IMR-90 (cell line): ENCODE measurements at regions not wholly inside any gene's neighbourhood (a gene's known extent, or its start where the extent isn't known, plus 50 kb on each side); places are given as distances from the start of the nearest gene placed in this dataset.

Experiments used
- ATAC-seq: fragments of 200-7000 bp; cut with Tn5 transposase; 2 replicates; pipeline ENCODE4 v1.9.1; 2020; ENCODE audit warnings: low read depth, mild to moderate bottlenecking, moderate library complexity
- BruUV-seq: library from RNA; stranded (reverse); fragments of 400-500 nt; replicated peaks from 2 replicates; lab custom pipeline; 2021; lab: Mats Ljungman, UMichigan
- CTCF ChIA-PET: fragments of 300-600 bp; formaldehyde crosslinking; extraction: SDS; loops from one replicate; lab custom pipeline; 2021; ENCODE audit warnings: antibody characterized with exemption; lab: Yijun Ruan, JAX
- POLR2A ChIA-PET: fragments of 300-600 bp; sonication (Branson Sonifier 250); formaldehyde crosslinking; loops from one replicate; lab custom pipeline; 2022; ENCODE audit warnings: antibody characterized with exemption; ENCODE audit not compliant: unreplicated experiment; lab: Charles Lee
- DNase-seq: peaks from one replicate; pipeline ENCODE4 v3.0.0; 2013
- H2AFZ ChIP-seq: replicated peaks from 2 replicates; pipeline ENCODE3; 2013; ENCODE audit warnings: low read length, mild to moderate bottlenecking; ENCODE audit not compliant: poor library complexity
- H2AK5ac ChIP-seq: 2 replicates; pipeline ENCODE4 v1.6.1; 2013; ENCODE audit warnings: low read depth, low read length, inconsistent platforms
- H2AK9ac ChIP-seq: replicated peaks from 2 replicates; pipeline ENCODE3; 2013; ENCODE audit warnings: mild to moderate bottlenecking, low read depth, low read length, moderate library complexity; ENCODE audit not compliant: poor library complexity
- H2BK120ac ChIP-seq: 2 replicates; pipeline ENCODE4 v1.6.1; 2013; ENCODE audit warnings: low read depth, low read length, inconsistent platforms
- H2BK15ac ChIP-seq: 3 replicates; pipeline ENCODE4 v1.6.1; 2013; ENCODE audit warnings: low read depth, low read length, inconsistent platforms
- H2BK20ac ChIP-seq: 2 replicates; pipeline ENCODE4 v1.6.1; 2013; ENCODE audit warnings: low read depth, mild to moderate bottlenecking, inconsistent platforms, low read length, moderate library complexity
- H2BK5ac ChIP-seq: 2 replicates; pipeline ENCODE4 v1.6.1; 2013; ENCODE audit warnings: mild to moderate bottlenecking, low read depth, low read length, inconsistent platforms; ENCODE audit not compliant: poor library complexity, severe bottlenecking
- H3K14ac ChIP-seq: replicated peaks from 2 replicates; pipeline ENCODE4 v1.6.1; 2013; ENCODE audit warnings: low read depth, low read length, inconsistent platforms
- H3K18ac ChIP-seq: 2 replicates; pipeline ENCODE4 v1.6.1; 2013; ENCODE audit warnings: low read depth, low read length, control low read depth
- H3K23ac ChIP-seq: 2 replicates; pipeline ENCODE4 v1.6.1; 2013; ENCODE audit warnings: low read depth, low read length, inconsistent platforms
- H3K27ac ChIP-seq: 2 replicates; pipeline ENCODE4 v1.5.1; 2013; ENCODE audit warnings: mild to moderate bottlenecking, control low read depth, low read length; ENCODE audit not compliant: insufficient read depth
- H3K27me3 ChIP-seq: 2 replicates; pipeline ENCODE4 v1.6.1; 2013; ENCODE audit warnings: low read length; ENCODE audit not compliant: control insufficient read depth, insufficient read depth
- H3K36me3 ChIP-seq: 2 replicates; pipeline ENCODE4 v1.6.1; 2013; ENCODE audit warnings: low read length, mixed read lengths; ENCODE audit not compliant: control insufficient read depth, insufficient read depth
- H3K4ac ChIP-seq: 2 replicates; pipeline ENCODE4 v1.6.1; 2013; ENCODE audit warnings: low read depth, low read length, inconsistent platforms
- H3K4me1 ChIP-seq: 2 replicates; pipeline ENCODE4 v1.6.1; 2013; ENCODE audit warnings: low read length, mixed read lengths; ENCODE audit not compliant: control insufficient read depth, insufficient read depth
- H3K4me2 ChIP-seq: 2 replicates; pipeline ENCODE4 v1.6.1; 2013; ENCODE audit warnings: low read depth, mild to moderate bottlenecking, control low read depth, low read length, moderate library complexity
- H3K4me3 ChIP-seq: 2 replicates; pipeline ENCODE4 v1.5.1; 2013; ENCODE audit warnings: low read depth, mild to moderate bottlenecking, control low read depth, low read length, moderate library complexity; ENCODE audit not compliant: insufficient read depth
- H3K56ac ChIP-seq: 2 replicates; pipeline ENCODE4 v1.6.1; 2013; ENCODE audit warnings: low read length, inconsistent platforms; ENCODE audit not compliant: insufficient read depth; ENCODE audit errors: extremely low read depth
- H3K79me1 ChIP-seq, 2 experiments: 2 replicates each; pipeline ENCODE4 v1.6.1; 2013; ENCODE audit warnings: low read length in 2 of 2, inconsistent platforms in 1 of 2, low read depth in 1 of 2
- H3K9ac ChIP-seq: 2 replicates; pipeline ENCODE4 v1.6.1; 2013; ENCODE audit warnings: low read depth, low read length, control low read depth
- H3K9me1 ChIP-seq: 2 replicates; pipeline ENCODE4 v1.6.1; 2013; ENCODE audit warnings: low read length, inconsistent platforms; ENCODE audit not compliant: insufficient read depth
- H3K9me3 ChIP-seq: 2 replicates; pipeline ENCODE4 v1.6.1; 2013; ENCODE audit warnings: low read length; ENCODE audit not compliant: control insufficient read depth, insufficient read depth
- H4K20me1 ChIP-seq: 2 replicates; pipeline ENCODE4 v1.6.1; 2013; ENCODE audit warnings: low read length, inconsistent platforms; ENCODE audit not compliant: insufficient read depth
- H4K5ac ChIP-seq: 2 replicates; pipeline ENCODE4 v1.6.1; 2013; ENCODE audit warnings: mild to moderate bottlenecking, low read depth, low read length, control low read depth
- H4K8ac ChIP-seq, 2 experiments: 2 replicates each; pipeline ENCODE4 v1.6.1; 2013; ENCODE audit warnings: low read depth in 2 of 2, low read length in 2 of 2, control low read depth in 1 of 2, inconsistent platforms in 1 of 2
- H4K91ac ChIP-seq: 2 replicates; pipeline ENCODE4 v1.6.1; 2013; ENCODE audit warnings: low read depth, low read length, inconsistent platforms; ENCODE audit not compliant: insufficient read depth
- BHLHE40 ChIP-seq: fragments of 150-350 bp; IDR thresholded peaks from 2 replicates; pipeline ENCODE4 v1.6.1; 2016; ENCODE audit warnings: mild to moderate bottlenecking, low read depth, low read length
- FOS ChIP-seq: fragments of 150-350 bp; IDR thresholded peaks from 2 replicates; pipeline ENCODE4 v1.6.1; 2016; ENCODE audit warnings: low read depth, low read length
- MAFK ChIP-seq: IDR thresholded peaks from 2 replicates; pipeline ENCODE4 v1.6.1; 2012; ENCODE audit warnings: low read depth, low read length, improper control_type of control experiment
- NFE2L2 ChIP-seq: fragments of 150-350 bp; IDR thresholded peaks from 2 replicates; pipeline ENCODE4 v1.6.1; 2016; ENCODE audit warnings: low read depth, mild to moderate bottlenecking, low read length
- SMC3 ChIP-seq: fragments of 150-350 bp; IDR thresholded peaks from 2 replicates; pipeline ENCODE4 v1.6.1; 2016; ENCODE audit warnings: low read depth, mild to moderate bottlenecking, antibody characterized with exemption, low read length, moderate library complexity
- WGBS, 2 experiments: methylation state at CpG; one replicate each; pipeline versions ENCODE4 v1.1.5 to v1.1.7; 2013; ENCODE audit warnings: missing lambda C conversion rate in 2 of 2; ENCODE audit not compliant: insufficient read length in 1 of 2; ENCODE audit errors: extremely low coverage in 2 of 2; 5-methylcytosine and 5-hydroxymethylcytosine counted together
- dilution Hi-C: fragments of 300-500 bp; cut with HindIII; formaldehyde crosslinking; loops from one replicate; pipeline ENCODE4 v1.14.3; 2018; ENCODE audit warnings: low sequenced_read_pairs; ENCODE audit not compliant: unreplicated experiment
- in situ Hi-C: fragments of 300-500 bp; cut with MboI; formaldehyde crosslinking; loops from 3 replicates; pipeline ENCODE4 v1.14.3; 2019; ENCODE audit warnings: low sequenced_read_pairs, inconsistent platforms, mixed read lengths
- intact Hi-C: fragments of 100-400 bp; cut with micrococcal nuclease; formaldehyde crosslinking; loops from 2 replicates; pipeline ENCODE4 v1.10.0; 2022

GRCh38 chr6:44712353-44713111 lies 325.0 kb downstream of the CDC5L start:
- H3K27me3 ChIP-seq: peaks cover 46% of the 10 kb centered on the region
- no peak overlapping the region for H3K18ac ChIP-seq
- WGBS, 2 experiments: no CpG with 5 or more reads among the region's 6 CpGs
- H2BK15ac ChIP-seq: no peak overlapping the region
- H2AK9ac ChIP-seq: no peak overlapping the region
- H3K4me3 ChIP-seq: no peak overlapping the region
- H3K56ac ChIP-seq: no peak overlapping the region
- H3K79me1 ChIP-seq: no peaks in the 10 kb centered on the region
- no peak overlapping the region for H2BK120ac ChIP-seq
- no TSS peak for BruUV-seq
- ATAC-seq (no peak), DNase-seq (no peak)
- H2AFZ ChIP-seq: no peak overlapping the region
- no peak for TF ChIP-seq NFE2L2
- no peak for TF ChIP-seq FOS
- TF ChIP-seq MAFK: no peak
- TF ChIP-seq BHLHE40: no peak
- no peak for TF ChIP-seq SMC3
- no peak overlapping the region for H3K9ac ChIP-seq
- H4K8ac ChIP-seq: no peak overlapping the region
- H3K4me2 ChIP-seq: no peak overlapping the region
- ChIA-PET CTCF (no interaction called here), POLR2A (no interaction called here)
- H3K9me3 ChIP-seq: no peaks in the 10 kb centered on the region
- no peak overlapping the region for H4K5ac ChIP-seq
- H3K4me1 ChIP-seq: no peaks in the 10 kb centered on the region
- H3K27ac ChIP-seq: no peak overlapping the region
- H3K23ac ChIP-seq: no peak overlapping the region
- in situ Hi-C loops: no loop called here
- H2BK20ac ChIP-seq: no peak overlapping the region
- H3K14ac ChIP-seq: no peak overlapping the region
- no peaks in the 10 kb centered on the region for H4K20me1 ChIP-seq
- intact Hi-C loops: no loop called here
- no peak overlapping the region for H3K4ac ChIP-seq
- no peak overlapping the region for H2AK5ac ChIP-seq
- no peaks in the 10 kb centered on the region for H3K36me3 ChIP-seq
- no peak overlapping the region for H2BK5ac ChIP-seq
- dilution Hi-C loops: no loop called here
- no peak overlapping the region for H4K91ac ChIP-seq
- no peaks in the 10 kb centered on the region for H3K9me1 ChIP-seq
